ENCODE measurements at regions not wholly inside any gene's neighbourhood (a gene's known extent, or its start where the extent isn't known, plus 50 kb on each side); places are given as distances from the start of the nearest gene placed in this dataset.
"Not testable (repeated sequence)": the region's sequence is repeated elsewhere in the genome, so short reads cannot be mapped to it uniquely, and the experiment has no call there.

- Histone ChIP-seq H3K27me3 (no peaks in the 10 kb centered on the region), H3K4me3 (no peak overlapping the region), H3K9me3 (peaks cover 0 to 4% (median 0%) of the 10 kb centered on the region in 3 donors), H3K27ac (no peak overlapping the region), H3K36me3 (no peaks in the 10 kb centered on the region), H3K4me1 (no peaks in the 10 kb centered on the region)
- no peak for TF ChIP-seq POLR2A (IDR thresholded peaks at IDR 0.05)
- DNase-seq = no peak
- 25 to 32% methylated on average over 1 of the region's 1 CpG for WGBS, 2 donors
- intact Hi-C loops (cut with DNase I) = no loop called here
These were observed 91.2 kb downstream of the RCHY1 start for GRCh38 chr4:75422998-75423397.

GRCh38 chr4:75412746-75413145, 101.5 kb downstream of the RCHY1 start:
- Histone ChIP-seq H3K27ac (no peak overlapping the region), H3K36me3 (no peaks in the 10 kb centered on the region), H3K4me1 (no peaks in the 10 kb centered on the region), H3K4me3 (no peak overlapping the region), H3K9me3 (no peaks in the 10 kb centered on the region), H3K27me3 (no peaks in the 10 kb centered on the region)
- 60% methylated on average over 1 of the region's 2 CpGs; no CpG with 5 or more reads in 1 of the 2 donors for WGBS, 2 donors
- DNase-seq = no peak
- intact Hi-C loops (cut with DNase I) = no loop called here
- no peak for TF ChIP-seq POLR2A (IDR thresholded peaks at IDR 0.05)

GRCh38 chr4:75398501-75398900, 115.7 kb downstream of the RCHY1 start:
- Histone ChIP-seq H3K9me3 (no peaks in the 10 kb centered on the region), H3K36me3 (no peaks in the 10 kb centered on the region), H3K4me3 (no peak overlapping the region), H3K27me3 (no peaks in the 10 kb centered on the region), H3K27ac (no peak overlapping the region), H3K4me1 (no peaks in the 10 kb centered on the region)
- intact Hi-C loops (cut with DNase I) = no loop called here
- DNase-seq = no peak
- TF ChIP-seq CTCF (IDR thresholded peaks at IDR 0.05) (no peak), POLR2A (IDR thresholded peaks at IDR 0.05) (no peak)
- WGBS, 2 donors = 78 to 88% methylated on average over 4 of the region's 4 CpGs

DNA sequence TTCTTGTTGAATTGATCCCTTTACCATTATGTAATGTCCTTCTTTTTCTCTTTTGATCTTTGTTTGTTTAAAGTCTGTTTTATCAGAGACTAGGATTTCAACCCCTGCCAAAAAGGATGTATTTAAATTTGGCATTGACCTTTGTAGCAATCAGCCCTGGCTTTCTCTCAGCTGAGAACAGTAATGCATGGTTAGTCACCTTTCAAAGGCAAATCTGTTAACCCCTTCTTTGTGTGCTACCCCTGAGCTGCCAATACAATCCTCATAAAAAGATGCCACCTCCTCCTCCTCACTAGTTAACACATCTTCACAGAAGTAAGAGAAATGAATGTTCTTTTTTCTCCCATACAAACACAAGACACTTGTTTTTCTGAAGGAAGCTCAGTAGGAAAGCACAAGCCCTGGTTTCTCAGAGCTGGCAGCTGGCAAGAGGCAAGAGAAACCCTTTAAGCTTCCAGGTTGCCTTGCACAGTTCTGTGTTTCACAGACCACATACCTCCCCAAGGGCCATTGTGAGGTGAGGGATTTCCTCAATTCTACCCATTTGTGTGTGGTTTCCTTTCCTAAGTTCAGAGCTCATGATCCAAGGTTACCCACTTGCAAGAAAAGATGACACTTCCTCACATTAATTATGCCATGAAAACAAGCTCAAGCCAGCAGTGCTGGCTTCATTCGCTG, 122.6 kb downstream of the RCHY1 start:
- Histone ChIP-seq H3K27me3 (peaks cover 0 to 8% (median 0%) of the 10 kb centered on the region in 4 donors), H3K9me3 (no peaks in the 10 kb centered on the region), H3K4me3 (no peak overlapping the region), H3K27ac (no peak overlapping the region), H3K4me1 (no peaks in the 10 kb centered on the region), H3K36me3 (no peaks in the 10 kb centered on the region)
- 50 to 57% methylated on average over 1 of the region's 1 CpG for WGBS, 2 donors
- no peak for TF ChIP-seq POLR2A (IDR thresholded peaks at IDR 0.05)
- no peak for TF ChIP-seq CTCF (IDR thresholded peaks at IDR 0.05)
- intact Hi-C loops (cut with DNase I) = no loop called here
- DNase-seq = no peak

GRCh38 chr4:75386426-75386825, 127.8 kb downstream of the RCHY1 start:
- H3K4me3 ChIP-seq; DNase-seq; intact Hi-C loops (cut with DNase I); H3K36me3 ChIP-seq; H3K27me3 ChIP-seq; H3K4me1 ChIP-seq; H3K9me3 ChIP-seq; H3K27ac ChIP-seq: not testable (repeated sequence)
- WGBS, 2 donors = 90 to 95% methylated on average over 4 to 11 of the region's 12 CpGs

DNA sequence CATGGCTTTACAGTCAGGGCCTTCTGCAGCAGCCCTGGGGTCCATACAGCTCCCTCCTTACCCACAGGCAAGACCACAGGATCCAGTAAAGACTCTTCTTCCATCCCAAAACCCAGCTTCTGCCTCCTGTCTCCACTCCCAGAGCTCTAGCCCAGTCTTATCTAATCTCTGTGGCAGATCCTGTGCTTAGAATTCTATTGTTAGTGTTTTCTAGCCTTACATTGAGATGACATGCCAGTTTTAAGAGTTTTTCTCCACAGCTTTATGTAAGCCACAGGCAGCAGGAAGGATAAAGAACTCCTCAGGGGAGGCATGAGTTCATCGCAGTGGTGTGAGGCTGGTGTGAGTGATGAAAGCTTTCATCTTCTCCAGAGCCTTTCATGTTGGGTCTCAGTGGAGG, 129.1 kb downstream of the RCHY1 start:
- no peaks in the 10 kb centered on the region for H3K4me1 ChIP-seq
- H3K4me3 ChIP-seq = no peak overlapping the region
- H3K27ac ChIP-seq = no peak overlapping the region
- no peaks in the 10 kb centered on the region for H3K9me3 ChIP-seq
- DNase-seq = no peak
- TF ChIP-seq POLR2A (IDR thresholded peaks at IDR 0.05) (no peak), CTCF (IDR thresholded peaks at IDR 0.05) (no peak)
- 56 to 73% methylated on average over 1 of the region's 1 CpG for WGBS, 2 donors
- H3K36me3 ChIP-seq = no peaks in the 10 kb centered on the region
- intact Hi-C loops (cut with DNase I) = no loop called here
- no peaks in the 10 kb centered on the region for H3K27me3 ChIP-seq

DNA sequence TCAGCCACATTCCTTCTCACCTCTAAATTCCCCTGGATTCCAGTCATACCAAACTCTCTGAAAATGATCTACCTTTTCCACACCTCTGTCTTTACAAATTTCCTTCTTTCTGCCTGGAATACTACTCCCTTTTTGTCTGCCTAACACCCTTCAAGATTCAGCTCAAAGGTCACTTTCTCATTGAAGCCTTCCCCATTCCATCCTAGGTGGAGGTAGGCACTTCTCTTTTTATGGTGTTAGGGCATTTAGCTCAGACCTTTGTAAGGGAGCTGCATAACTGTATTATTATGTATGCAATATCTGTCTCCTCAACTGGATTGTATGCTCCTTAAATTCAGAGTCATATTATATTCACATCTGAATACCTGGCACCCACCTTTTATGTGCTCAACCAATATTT, 137.7 kb downstream of the RCHY1 start:
- TF ChIP-seq CTCF (IDR thresholded peaks at IDR 0.05) (no peak), POLR2A (IDR thresholded peaks at IDR 0.05) (no peak)
- intact Hi-C loops (cut with DNase I) = no loop called here
- Histone ChIP-seq H3K36me3 (no peaks in the 10 kb centered on the region), H3K27ac (no peak overlapping the region), H3K4me3 (no peak overlapping the region), H3K4me1 (no peaks in the 10 kb centered on the region), H3K27me3 (no peaks in the 10 kb centered on the region), H3K9me3 (peaks cover 0 to 9% (median 3%) of the 10 kb centered on the region in 3 donors)
- no peak for DNase-seq

Data from esophagus squamous epithelium (tissue), 5 donors.